Epithelial cell of esophagus (primary cell): ENCODE measurements at regions not wholly inside any gene's neighbourhood (a gene's known extent, or its start where the extent isn't known, plus 50 kb on each side); places are given as distances from the start of the nearest gene placed in this dataset.

Source experiments
- DNase-seq: peaks from one replicate; pipeline ENCODE4 v3.0.0; 2010; ENCODE audit warnings: low read depth
- H3K4me3 ChIP-seq: 2 replicates; pipeline ENCODE4 v1.5.1; 2011; ENCODE audit warnings: mild to moderate bottlenecking, low read length, control low read depth
- TF ChIP-seq, protein P1 (sequence below): IDR thresholded peaks from 2 replicates; pipeline ENCODE4 v1.5.1; 2011; ENCODE audit warnings: low read depth, mild to moderate bottlenecking, low read length, control low read depth, inconsistent platforms; ENCODE audit not compliant: insufficient read depth; ENCODE audit errors: missing control alignments

DNA sequence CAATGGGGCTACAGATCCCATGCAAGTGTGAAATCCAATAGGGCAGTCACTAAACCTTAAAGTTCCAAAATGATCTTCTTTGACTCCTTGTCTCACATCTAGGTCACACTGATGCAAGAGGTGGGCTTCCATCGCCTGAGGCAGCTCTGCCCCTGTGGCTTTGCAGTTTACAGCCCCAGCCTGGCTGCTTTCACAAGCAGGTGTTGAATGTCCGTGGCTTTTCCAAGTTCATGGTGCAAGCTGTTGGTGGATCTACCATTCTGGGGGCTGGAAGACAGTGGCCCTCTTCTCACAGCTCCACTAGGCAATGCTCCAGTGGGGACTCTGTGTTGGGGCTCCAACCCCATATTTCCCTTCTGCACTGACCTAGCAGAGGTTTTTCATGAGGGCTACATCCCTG lies 68.5 kb upstream of the PRR20G start:
- TF ChIP-seq, protein P1, sequence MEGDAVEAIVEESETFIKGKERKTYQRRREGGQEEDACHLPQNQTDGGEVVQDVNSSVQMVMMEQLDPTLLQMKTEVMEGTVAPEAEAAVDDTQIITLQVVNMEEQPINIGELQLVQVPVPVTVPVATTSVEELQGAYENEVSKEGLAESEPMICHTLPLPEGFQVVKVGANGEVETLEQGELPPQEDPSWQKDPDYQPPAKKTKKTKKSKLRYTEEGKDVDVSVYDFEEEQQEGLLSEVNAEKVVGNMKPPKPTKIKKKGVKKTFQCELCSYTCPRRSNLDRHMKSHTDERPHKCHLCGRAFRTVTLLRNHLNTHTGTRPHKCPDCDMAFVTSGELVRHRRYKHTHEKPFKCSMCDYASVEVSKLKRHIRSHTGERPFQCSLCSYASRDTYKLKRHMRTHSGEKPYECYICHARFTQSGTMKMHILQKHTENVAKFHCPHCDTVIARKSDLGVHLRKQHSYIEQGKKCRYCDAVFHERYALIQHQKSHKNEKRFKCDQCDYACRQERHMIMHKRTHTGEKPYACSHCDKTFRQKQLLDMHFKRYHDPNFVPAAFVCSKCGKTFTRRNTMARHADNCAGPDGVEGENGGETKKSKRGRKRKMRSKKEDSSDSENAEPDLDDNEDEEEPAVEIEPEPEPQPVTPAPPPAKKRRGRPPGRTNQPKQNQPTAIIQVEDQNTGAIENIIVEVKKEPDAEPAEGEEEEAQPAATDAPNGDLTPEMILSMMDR: no peak
- DNase-seq: no peak
- H3K4me3 ChIP-seq: no peak overlapping the region

GRCh38 chr3:127354761-127355160 lies 66.9 kb upstream of the PRR20G start:
- TF ChIP-seq, protein P1: no peak
- H3K4me3 ChIP-seq: no peak overlapping the region
- no peak for DNase-seq

DNA sequence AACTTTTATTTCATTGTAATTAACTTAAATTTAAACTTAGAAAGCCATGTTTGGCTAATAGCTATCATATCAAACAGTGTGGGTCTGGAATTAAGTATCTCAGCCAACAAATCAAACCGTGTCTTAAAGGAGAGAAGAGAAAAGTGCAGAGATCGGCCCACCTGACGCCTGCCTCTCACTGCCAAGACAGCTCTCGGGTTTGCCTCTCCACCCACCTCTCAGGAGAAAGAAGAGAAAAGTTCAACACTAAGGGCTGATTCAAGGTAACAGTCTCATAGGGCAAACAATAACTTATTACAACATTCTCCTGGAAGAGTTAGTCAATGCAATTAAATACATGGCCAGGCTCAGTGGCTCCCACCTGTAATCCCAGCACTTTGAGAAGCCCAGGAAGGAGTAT lies 64.8 kb upstream of the PRR20G start:
- TF ChIP-seq, protein P1: no peak
- H3K4me3 ChIP-seq: no peak overlapping the region
- no peak for DNase-seq

GRCh38 chr3:127351775-127352350 lies 64.0 kb upstream of the PRR20G start:
- DNase-seq: no peak
- H3K4me3 ChIP-seq: no peak overlapping the region
- TF ChIP-seq, protein P1: no peak

GRCh38 chr3:127351321-127351720 lies 63.5 kb upstream of the PRR20G start:
- TF ChIP-seq, protein P1: no peak
- H3K4me3 ChIP-seq: no peak overlapping the region
- no peak for DNase-seq

DNA sequence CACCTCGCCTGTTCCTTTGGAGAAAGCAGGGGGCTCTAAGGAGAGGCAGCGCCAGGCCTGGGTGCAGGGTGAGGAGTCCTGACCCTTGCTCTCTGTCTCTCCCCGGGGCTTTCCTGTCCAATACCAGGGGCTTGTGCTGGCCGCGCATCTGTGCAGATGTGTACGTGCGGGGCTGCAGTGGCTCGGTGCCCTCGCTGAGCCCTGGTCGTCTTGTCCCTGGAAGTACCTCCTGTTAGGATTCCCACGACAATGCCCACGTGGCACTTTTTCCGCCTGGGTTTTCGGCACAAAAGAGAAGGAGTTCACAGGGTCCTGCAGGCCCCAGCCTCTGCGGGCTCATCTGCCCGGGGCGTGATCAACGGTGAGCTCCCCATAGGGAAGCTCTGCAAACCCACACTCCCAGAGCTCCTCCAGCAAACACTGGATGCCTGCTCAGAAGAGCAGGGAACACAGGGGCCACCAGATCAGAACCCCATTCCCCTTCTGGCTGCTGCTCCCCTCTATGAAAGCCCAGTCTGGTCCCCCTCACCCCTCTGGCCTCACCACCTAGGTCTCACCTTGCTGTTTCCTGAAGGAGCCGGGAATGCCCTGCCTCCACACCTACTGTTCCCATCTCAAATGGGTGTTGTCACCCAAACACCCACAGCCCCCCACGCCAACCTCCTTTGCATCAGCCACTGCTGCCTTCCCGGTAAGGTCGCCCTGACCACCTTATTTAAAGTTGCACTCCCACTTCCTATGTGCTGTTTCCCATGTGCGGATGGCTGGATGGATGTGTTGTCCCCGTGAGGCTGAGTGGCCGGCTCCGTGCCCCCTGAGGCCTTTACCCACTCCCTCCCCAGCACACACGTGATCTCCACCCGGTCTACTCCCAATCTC lies 62.6 kb upstream of the PRR20G start:
- TF ChIP-seq, protein P1: no peak
- no peak for DNase-seq
- no peak overlapping the region for H3K4me3 ChIP-seq

- no peak overlapping the region for H3K4me3 ChIP-seq
- DNase-seq: no peak
- TF ChIP-seq, protein P1: no peak
These were observed 61.8 kb upstream of the PRR20G start for GRCh38 chr3:127349501-127350171.
